H1 (cell line): ENCODE measurements at regions not wholly inside any gene's neighbourhood (a gene's known extent, or its start where the extent isn't known, plus 50 kb on each side); places are given as distances from the start of the nearest gene placed in this dataset.

Source experiments
- CTCF ChIA-PET: fragments of 300-600 bp; sonication (Branson Sonifier 250); formaldehyde crosslinking; loops from one replicate; lab custom pipeline; 2021; ENCODE audit not compliant: partially characterized antibody; lab: Charles Lee
- POLR2A ChIA-PET: fragments of 300-600 bp; sonication (Branson Sonifier 250); formaldehyde crosslinking; loops from one replicate; lab custom pipeline; 2021; ENCODE audit warnings: inconsistent platforms; ENCODE audit not compliant: partially characterized antibody; lab: Charles Lee
- DNase-seq, 2 experiments: peaks; one replicate each; pipeline versions ENCODE4 v3.0.0 to v3.0.0-alpha.2; 2010 to 2022; ENCODE audit warnings: low spot score in 2 of 2, low read depth in 1 of 2, mixed read lengths in 1 of 2
- FAIRE-seq: peaks from 2 replicates; lab custom pipeline; 2011; peaks lifted over from hg19 to GRCh38; lab: Jason Lieb, UNC
- H2AFZ ChIP-seq: 2 replicates; pipeline ENCODE4 v1.8.1; 2012; ENCODE audit warnings: low read length, inconsistent platforms
- H2AK5ac ChIP-seq: 2 replicates; pipeline ENCODE4 v1.6.1; 2013; ENCODE audit warnings: low read depth, low read length
- H2BK120ac ChIP-seq: replicated peaks from 2 replicates; pipeline ENCODE3; 2013; ENCODE audit warnings: low read depth, low read length, inconsistent platforms
- H2BK12ac ChIP-seq: 2 replicates; pipeline ENCODE4 v1.6.1; 2013; ENCODE audit warnings: low read depth, low read length
- H2BK15ac ChIP-seq: 2 replicates; pipeline ENCODE4 v1.6.1; 2013; ENCODE audit warnings: low read length
- H2BK20ac ChIP-seq: 2 replicates; pipeline ENCODE4 v1.6.1; 2013; ENCODE audit warnings: low read length
- H2BK5ac ChIP-seq: 2 replicates; pipeline ENCODE4 v1.6.1; 2013; ENCODE audit warnings: low read depth, low read length
- H3K14ac ChIP-seq: 2 replicates; pipeline ENCODE4 v1.6.1; 2013; ENCODE audit warnings: inconsistent platforms; ENCODE audit not compliant: insufficient read length
- H3K18ac ChIP-seq: 2 replicates; pipeline ENCODE4 v1.6.1; 2013; ENCODE audit warnings: low read length; ENCODE audit errors: extremely low read depth
- H3K23ac ChIP-seq: 2 replicates; pipeline ENCODE4 v1.6.1; 2013; ENCODE audit warnings: inconsistent platforms; ENCODE audit not compliant: insufficient read length
- H3K23me2 ChIP-seq: 2 replicates; pipeline ENCODE4 v1.6.1; 2013; ENCODE audit warnings: low read depth, low read length
- H3K27ac ChIP-seq: 2 replicates; pipeline ENCODE4 v1.6.1; 2011; ENCODE audit warnings: low read depth, low read length, inconsistent platforms
- H3K27me3 ChIP-seq, 4 experiments: replicated peaks in 1 of 4; 1 replicate in 1 of 4; 2 replicates in 3 of 4; pipeline versions ENCODE4 v1.6.1 to v1.8.1; 2011 to 2013; ENCODE audit warnings: low read length in 3 of 4, mild to moderate bottlenecking in 3 of 4, inconsistent platforms in 2 of 4, mixed read lengths in 2 of 4, moderate library complexity in 1 of 4; ENCODE audit not compliant: control insufficient read depth in 3 of 4, insufficient read depth in 3 of 4; ENCODE audit errors: extremely low read depth in 1 of 4
- H3K36me3 ChIP-seq, 4 experiments: 2 replicates each; pipeline versions ENCODE4 v1.6.1 to v1.8.1; 2011 to 2013; ENCODE audit warnings: mild to moderate bottlenecking in 4 of 4, low read length in 3 of 4, moderate library complexity in 2 of 4, control low read depth in 1 of 4, inconsistent platforms in 1 of 4; ENCODE audit not compliant: insufficient read depth in 4 of 4, control insufficient read depth in 2 of 4
- H3K4ac ChIP-seq: replicated peaks from 2 replicates; pipeline ENCODE3; 2013; ENCODE audit warnings: low read length, low read depth, mixed read lengths, inconsistent platforms; ENCODE audit not compliant: insufficient read length
- H3K4me1 ChIP-seq, 4 experiments: replicated peaks in 1 of 4; 1 replicate in 1 of 4; 2 replicates in 3 of 4; pipeline versions ENCODE4 v1.6.1 to v1.8.1; 2011 to 2013; ENCODE audit warnings: low read length in 3 of 4, inconsistent platforms in 2 of 4, mixed read lengths in 1 of 4; ENCODE audit not compliant: insufficient read depth in 4 of 4, control insufficient read depth in 3 of 4
- H3K4me2 ChIP-seq, 2 experiments: 2 replicates each; pipeline versions ENCODE4 v1.6.1 to v1.8.1; 2011 to 2013; ENCODE audit warnings: low read depth in 2 of 2, low read length in 2 of 2, control low read depth in 1 of 2, inconsistent platforms in 1 of 2, mild to moderate bottlenecking in 1 of 2; ENCODE audit not compliant: insufficient read depth in 1 of 2
- H3K4me3 ChIP-seq, 4 experiments: fragments of 200-600, 300-600 bp in 1 of 4; sonication (generic), shearing (Covaris generic), sonication (Bioruptor Twin) in 1 of 4; 2 replicates each; pipeline versions ENCODE4 v1.5.1 to v1.8.1; 2011 to 2016; ENCODE audit warnings: low read length in 4 of 4, low read depth in 3 of 4, control low read depth in 2 of 4, inconsistent platforms in 2 of 4, mild to moderate bottlenecking in 2 of 4, mixed read lengths in 1 of 4, moderate library complexity in 1 of 4; ENCODE audit not compliant: insufficient read depth in 2 of 4; ENCODE audit errors: extremely low read depth in 1 of 4
- H3K56ac ChIP-seq: replicated peaks from 2 replicates; pipeline ENCODE3; 2013; ENCODE audit warnings: low read depth, mild to moderate bottlenecking, mixed read lengths, low read length, inconsistent platforms; ENCODE audit not compliant: insufficient read length
- H3K79me1 ChIP-seq: 2 replicates; pipeline ENCODE4 v1.6.1; 2013; ENCODE audit warnings: low read depth, low read length, control low read depth
- H3K79me2 ChIP-seq, 2 experiments: 2 replicates each; pipeline versions ENCODE4 v1.6.1 to v1.8.1; 2012 to 2013; ENCODE audit warnings: low read length in 2 of 2, mild to moderate bottlenecking in 2 of 2, inconsistent platforms in 1 of 2; ENCODE audit not compliant: insufficient read depth in 2 of 2, control insufficient read depth in 1 of 2
- H3K9ac ChIP-seq, 4 experiments: replicated peaks in 1 of 4; 1 replicate in 1 of 4; 2 replicates in 3 of 4; pipeline versions ENCODE4 v1.6.1 to v1.8.1; 2011 to 2013; ENCODE audit warnings: low read depth in 3 of 4, low read length in 3 of 4, control low read depth in 2 of 4, mild to moderate bottlenecking in 2 of 4, moderate library complexity in 2 of 4, inconsistent platforms in 1 of 4; ENCODE audit errors: extremely low read depth in 1 of 4
- H3K9me3 ChIP-seq, 2 experiments: 2 replicates each; pipeline versions ENCODE4 v1.6.1 to v1.8.1; 2012 to 2013; ENCODE audit warnings: mild to moderate bottlenecking in 2 of 2, moderate library complexity in 2 of 2, control low read depth in 1 of 2, inconsistent platforms in 1 of 2, low read depth in 1 of 2, low read length in 1 of 2, mixed read lengths in 1 of 2; ENCODE audit not compliant: insufficient read depth in 2 of 2
- H4K20me1 ChIP-seq, 2 experiments: replicated peaks in 1 of 2; 2 replicates each; pipeline versions ENCODE3 to v1.8.1; 2011 to 2013; ENCODE audit warnings: inconsistent platforms in 2 of 2, low read length in 2 of 2, mild to moderate bottlenecking in 1 of 2; ENCODE audit not compliant: insufficient read depth in 2 of 2, control insufficient read depth in 1 of 2
- H4K5ac ChIP-seq: 2 replicates; pipeline ENCODE4 v1.6.1; 2013; ENCODE audit warnings: low read length, low read depth, mixed read lengths, inconsistent platforms; ENCODE audit not compliant: insufficient read length
- H4K8ac ChIP-seq: 2 replicates; pipeline ENCODE4 v1.8.0; 2013; ENCODE audit warnings: mild to moderate bottlenecking, moderate library complexity, low read length, inconsistent platforms; ENCODE audit not compliant: insufficient read depth; ENCODE audit errors: extremely low read depth
- H4K91ac ChIP-seq: replicated peaks from 2 replicates; pipeline ENCODE3; 2013; ENCODE audit warnings: low read length, mixed read lengths, inconsistent platforms; ENCODE audit not compliant: insufficient read length
- ATF3 ChIP-seq: IDR thresholded peaks from 2 replicates; pipeline ENCODE4 v1.6.1; 2011; ENCODE audit warnings: low read depth, mild to moderate bottlenecking, low read length; ENCODE audit not compliant: insufficient read depth
- BACH1 ChIP-seq: IDR thresholded peaks from 2 replicates; pipeline ENCODE4 v1.6.1; 2012; ENCODE audit warnings: low read length, improper control_type of control experiment
- BCL11A ChIP-seq, 2 experiments: IDR thresholded peaks; one replicate each; pipeline ENCODE4 v1.6.1; 2011; ENCODE audit warnings: low read depth in 2 of 2, low read length in 2 of 2, mild to moderate bottlenecking in 2 of 2
- CEBPB ChIP-seq: IDR thresholded peaks from 2 replicates; pipeline ENCODE4 v1.6.1; 2012; ENCODE audit warnings: low read depth, low read length
- CREB1 ChIP-seq: IDR thresholded peaks from 2 replicates; pipeline ENCODE4 v1.6.1; 2012; ENCODE audit warnings: inconsistent platforms
- JUND ChIP-seq: IDR thresholded peaks from 2 replicates; pipeline ENCODE4 v1.6.1; 2011; ENCODE audit warnings: mild to moderate bottlenecking, improper control_type of control experiment, low read length
- KDM5A ChIP-seq: fragments of 200-600 bp; IDR thresholded peaks from 2 replicates; pipeline ENCODE4 v1.7.1; 2012; ENCODE audit warnings: mild to moderate bottlenecking, low read length, inconsistent platforms, mixed read lengths
- MAFK ChIP-seq: IDR thresholded peaks from 2 replicates; pipeline ENCODE4 v1.6.1; 2012; ENCODE audit warnings: low read depth, mild to moderate bottlenecking, improper control_type of control experiment, low read length
- RBBP5 ChIP-seq: IDR thresholded peaks from 2 replicates; pipeline ENCODE4 v1.7.1; 2012; ENCODE audit warnings: low read depth, mild to moderate bottlenecking, inconsistent platforms, low read length, moderate library complexity, borderline replicate concordance
- RXRA ChIP-seq: IDR thresholded peaks from 2 replicates; pipeline ENCODE4 v1.6.1; 2011; ENCODE audit warnings: low read depth, mild to moderate bottlenecking, low read length, moderate library complexity; ENCODE audit not compliant: insufficient read depth
- SIX5 ChIP-seq: IDR thresholded peaks from 2 replicates; pipeline ENCODE4 v1.6.1; 2011; ENCODE audit warnings: mild to moderate bottlenecking, low read depth, low read length
- SP4 ChIP-seq: IDR thresholded peaks from 2 replicates; pipeline ENCODE4 v1.6.1; 2012; ENCODE audit warnings: low read length, inconsistent platforms
- TAF1 ChIP-seq: IDR thresholded peaks from 2 replicates; pipeline ENCODE4 v1.6.1; 2011; ENCODE audit warnings: mild to moderate bottlenecking, low read depth, low read length
- TBP ChIP-seq: IDR thresholded peaks from 2 replicates; pipeline ENCODE4 v1.6.1; 2011; ENCODE audit warnings: low read depth, low read length, improper control_type of control experiment
- TEAD4 ChIP-seq: IDR thresholded peaks from 2 replicates; pipeline ENCODE4 v1.6.1; 2012; ENCODE audit warnings: low read depth, low read length, inconsistent platforms, mixed read lengths
- USF2 ChIP-seq: IDR thresholded peaks from 2 replicates; pipeline ENCODE4 v1.6.1; 2011; ENCODE audit warnings: low read length, improper control_type of control experiment
- WGBS, 2 experiments: shearing (Covaris generic) in 1 of 2; methylation state at CpG; one replicate each; pipeline versions ENCODE4 v1.1.6 to v1.1.7; 2013 to 2015; ENCODE audit warnings: low lambda C conversion rate in 2 of 2, mixed read lengths in 2 of 2, inconsistent platforms in 1 of 2, low coverage in 1 of 2, missing lambda C conversion rate in 1 of 2; ENCODE audit not compliant: insufficient replicate concordance in 2 of 2, insufficient coverage in 1 of 2, insufficient read length in 1 of 2; ENCODE audit errors: extremely low coverage in 1 of 2, missing lambda C conversion rate in 1 of 2; 5-methylcytosine and 5-hydroxymethylcytosine counted together

GRCh38 chr1:82463951-82464350, 663.2 kb downstream of the ADGRL2 start:
- FAIRE-seq (no peak), DNase-seq (no peak)
- H4K91ac ChIP-seq, result no peak overlapping the region
- H3K56ac ChIP-seq, result no peak overlapping the region
- H2BK120ac ChIP-seq, result no peak overlapping the region
- no peaks in the 10 kb centered on the region for H3K36me3 ChIP-seq
- H3K14ac ChIP-seq, result no peak overlapping the region
- no peak overlapping the region for H3K18ac ChIP-seq
- H3K4me3 ChIP-seq, result no peak overlapping the region
- no peaks in the 10 kb centered on the region for H3K79me2 ChIP-seq
- H2BK20ac ChIP-seq, result no peak overlapping the region
- no peak overlapping the region for H2BK5ac ChIP-seq
- no peak overlapping the region for H2BK15ac ChIP-seq
- H3K23ac ChIP-seq, result no peak overlapping the region
- H3K9ac ChIP-seq, result no peak overlapping the region
- H3K79me1 ChIP-seq, result no peaks in the 10 kb centered on the region
- H4K5ac ChIP-seq, result no peak overlapping the region
- no peak overlapping the region for H3K4ac ChIP-seq
- H3K9me3 ChIP-seq, result no peaks in the 10 kb centered on the region
- H3K27ac ChIP-seq, result no peak overlapping the region
- H2BK12ac ChIP-seq, result no peak overlapping the region
- H3K4me2 ChIP-seq, result no peak overlapping the region
- WGBS, 2 experiments, result 92% methylated on average over 1 of the region's 1 CpG; no CpG with 5 or more reads in 1 of the 2 experiments
- no peaks in the 10 kb centered on the region for H3K27me3 ChIP-seq
- ChIA-PET POLR2A (no interaction called here), CTCF (no interaction called here)
- H4K8ac ChIP-seq, result no peak overlapping the region
- no peaks in the 10 kb centered on the region for H3K23me2 ChIP-seq
- no peaks in the 10 kb centered on the region for H4K20me1 ChIP-seq
- H2AK5ac ChIP-seq, result no peak overlapping the region
- no peaks in the 10 kb centered on the region for H3K4me1 ChIP-seq
- no peak overlapping the region for H2AFZ ChIP-seq
- no peak for TF ChIP-seq CREB1
- no peak for TF ChIP-seq RXRA
- TF ChIP-seq USF2, result no peak
- TF ChIP-seq MAFK, result no peak
- TF ChIP-seq TAF1, result no peak
- no peak for TF ChIP-seq TEAD4
- TF ChIP-seq ATF3, result no peak
- no peak for TF ChIP-seq BACH1
- TF ChIP-seq JUND, result no peak
- no peak for TF ChIP-seq TBP
- no peak for TF ChIP-seq SP4
- no peak for TF ChIP-seq BCL11A (IDR thresholded peaks at IDR 0.05; ENCODE audit: low read depth in 2 of 2, low read length in 2 of 2)
- TF ChIP-seq SIX5, result no peak
- no peak for TF ChIP-seq KDM5A
- no peak for TF ChIP-seq CEBPB
- TF ChIP-seq RBBP5, result no peak
